ENCODE measurements at regions not wholly inside any gene's neighbourhood (a gene's known extent, or its start where the extent isn't known, plus 50 kb on each side); places are given as distances from the start of the nearest gene placed in this dataset.

- no peaks in the 10 kb centered on the region for H3K36me3 Mint-ChIP-seq
- H3K27ac Mint-ChIP-seq: no peak overlapping the region
- no peak for DNase-seq (ENCODE audit: extremely low spot score, unreplicated experiment)
- H3K27me3 Mint-ChIP-seq: no peaks in the 10 kb centered on the region
- H3K4me3 Mint-ChIP-seq: no peak overlapping the region
- H3K4me1 Mint-ChIP-seq (ENCODE audit: unreplicated experiment): no peaks in the 10 kb centered on the region
- H3K9me3 Mint-ChIP-seq: no peaks in the 10 kb centered on the region
- TF ChIP-seq CTCF (conservative IDR thresholded peaks at IDR 0.05): no peak
These were observed 1009.6 kb downstream of the ROBO2 start for GRCh38 chr3:78049521-78049920.

DNA sequence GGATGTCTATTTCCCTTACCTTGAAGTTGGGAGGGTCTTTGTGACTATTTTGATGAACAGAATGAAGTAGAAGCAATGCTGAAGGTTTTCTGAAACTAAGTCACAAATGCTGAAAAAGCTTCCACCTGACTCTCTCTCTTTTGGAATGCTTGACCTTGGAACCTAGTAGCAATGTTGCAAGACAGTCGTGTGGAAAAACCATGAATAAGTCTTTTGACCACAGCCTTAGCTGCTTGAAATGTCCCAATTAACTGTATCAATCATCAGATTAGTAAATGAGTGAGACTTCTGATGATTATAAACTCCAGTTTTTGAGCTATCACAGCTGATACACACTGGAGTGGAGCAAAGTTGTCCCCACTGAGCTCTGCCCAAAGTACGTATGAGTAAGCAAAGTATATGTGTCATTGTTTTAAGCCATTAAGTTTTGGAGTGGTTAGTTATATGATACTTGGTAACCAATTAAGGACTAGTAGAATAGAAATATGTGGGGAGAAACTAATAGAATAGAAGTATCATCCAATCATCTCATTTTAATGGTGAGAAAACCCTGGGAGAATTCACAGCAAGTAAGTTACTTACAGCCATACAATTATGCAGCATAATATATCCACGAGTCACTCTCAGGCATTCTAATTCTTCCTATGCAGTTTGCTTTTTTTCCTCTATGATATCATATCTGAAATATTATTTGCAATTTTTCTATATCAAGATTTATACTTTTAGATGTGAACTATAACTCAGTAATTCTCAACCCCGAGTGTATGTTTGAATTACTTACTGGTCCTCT lies 1010.6 kb downstream of the ROBO2 start:
- DNase-seq (ENCODE audit: extremely low spot score, unreplicated experiment): no peak
- H3K27ac Mint-ChIP-seq: no peak overlapping the region
- H3K36me3 Mint-ChIP-seq: no peaks in the 10 kb centered on the region
- H3K4me1 Mint-ChIP-seq (ENCODE audit: unreplicated experiment): no peaks in the 10 kb centered on the region
- TF ChIP-seq CTCF (conservative IDR thresholded peaks at IDR 0.05): no peak
- H3K27me3 Mint-ChIP-seq: no peaks in the 10 kb centered on the region
- no peak overlapping the region for H3K4me3 Mint-ChIP-seq
- H3K9me3 Mint-ChIP-seq: peaks cover 4% of the 10 kb centered on the region

DNA sequence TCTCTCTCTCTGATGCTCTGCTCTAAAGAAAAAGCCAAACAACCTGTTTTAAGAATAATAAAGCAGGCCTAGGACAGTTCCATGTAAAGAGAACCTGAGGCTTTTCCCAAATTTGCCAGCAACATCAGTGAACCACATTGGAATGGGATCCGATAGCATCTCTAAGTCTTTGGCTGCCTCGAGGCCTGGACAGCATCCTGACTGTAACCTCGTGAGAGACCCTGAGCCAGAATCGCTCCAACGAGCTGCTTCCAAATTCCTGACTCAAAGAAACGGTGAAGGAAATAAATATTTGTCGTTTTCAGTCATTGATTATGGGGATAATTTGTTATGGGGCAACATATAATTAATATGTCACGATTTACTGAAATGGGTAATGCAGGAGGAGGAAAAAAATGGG lies 1012.8 kb downstream of the ROBO2 start:
- no peak overlapping the region for H3K4me3 Mint-ChIP-seq
- no peaks in the 10 kb centered on the region for H3K4me1 Mint-ChIP-seq (ENCODE audit: unreplicated experiment)
- no peak for TF ChIP-seq CTCF (conservative IDR thresholded peaks at IDR 0.05)

GRCh38 chr3:78066287-78066686 lies 1026.4 kb downstream of the ROBO2 start:
- H3K4me3 Mint-ChIP-seq: no peak overlapping the region
- TF ChIP-seq CTCF (conservative IDR thresholded peaks at IDR 0.05): no peak
- no peaks in the 10 kb centered on the region for H3K9me3 Mint-ChIP-seq
- no peak for DNase-seq (ENCODE audit: extremely low spot score, unreplicated experiment)
- H3K4me1 Mint-ChIP-seq (ENCODE audit: unreplicated experiment): no peaks in the 10 kb centered on the region
- H3K36me3 Mint-ChIP-seq: no peaks in the 10 kb centered on the region
- H3K27me3 Mint-ChIP-seq: peaks cover 2% of the 10 kb centered on the region
- H3K27ac Mint-ChIP-seq: no peak overlapping the region

More for the DNA sequence above, 1012.8 kb downstream of the ROBO2 start:
- Mint-ChIP-seq H3K27me3 (no peaks in the 10 kb centered on the region), H3K27ac (no peak overlapping the region), H3K9me3 (peaks cover 4% of the 10 kb centered on the region), H3K36me3 (no peaks in the 10 kb centered on the region)
- no peak for DNase-seq (ENCODE audit: extremely low spot score, unreplicated experiment)

DNA sequence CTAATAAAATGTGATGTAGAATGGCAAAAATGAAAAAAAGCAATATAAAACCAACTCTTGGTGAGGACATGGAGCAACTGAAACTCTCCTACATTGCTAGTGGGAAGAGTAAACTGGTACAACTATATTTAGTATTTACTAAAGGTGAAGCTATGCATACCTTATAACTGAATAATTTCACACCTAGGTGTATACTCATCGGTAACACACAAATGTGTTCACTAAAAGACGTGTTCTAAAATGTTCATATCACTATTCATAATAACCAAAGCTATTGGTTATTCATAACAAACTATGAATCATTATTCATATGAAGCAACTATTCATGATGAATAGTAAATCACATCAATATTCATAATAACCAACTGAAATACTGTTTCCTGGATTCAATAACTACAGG lies 1030.3 kb downstream of the ROBO2 start:
- no peak overlapping the region for H3K27ac Mint-ChIP-seq
- no peak for TF ChIP-seq CTCF (conservative IDR thresholded peaks at IDR 0.05)
- no peaks in the 10 kb centered on the region for H3K4me1 Mint-ChIP-seq (ENCODE audit: unreplicated experiment)

More for the DNA sequence above, 1030.3 kb downstream of the ROBO2 start:
- peaks cover 10% of the 10 kb centered on the region for H3K9me3 Mint-ChIP-seq
- peaks cover 2% of the 10 kb centered on the region for H3K27me3 Mint-ChIP-seq
- no peak overlapping the region for H3K4me3 Mint-ChIP-seq
- no peak for DNase-seq (ENCODE audit: extremely low spot score, unreplicated experiment)
- no peaks in the 10 kb centered on the region for H3K36me3 Mint-ChIP-seq
